HAP-1 (cell line): ENCODE measurements at regions not wholly inside any gene's neighbourhood (a gene's known extent, or its start where the extent isn't known, plus 50 kb on each side); places are given as distances from the start of the nearest gene placed in this dataset.
"Not testable (repeated sequence)": the region's sequence is repeated elsewhere in the genome, so short reads cannot be mapped to it uniquely, and the experiment has no call there.

ENCODE experiments used
- DNase-seq, 2 experiments: peaks; one replicate each; pipeline ENCODE4 v3.0.0-alpha.2; 2016 to 2020; ENCODE audit warnings: low spot score in 2 of 2
- H3K27me3 ChIP-seq: fragments of 250-450 bp; sonication (Bioruptor Pico); 2 replicates; pipeline ENCODE4 v1.5.1; 2020; ENCODE audit warnings: low read depth, mild to moderate bottlenecking, moderate library complexity
- H3K36me3 ChIP-seq: fragments of 250-450 bp; sonication (Bioruptor Pico); replicated peaks from 2 replicates; pipeline ENCODE4 v1.5.1; 2020; ENCODE audit warnings: mild to moderate bottlenecking
- H3K4me1 ChIP-seq: fragments of 250-450 bp; sonication (Bioruptor Pico); 2 replicates; pipeline ENCODE4 v1.5.1; 2020; ENCODE audit warnings: mild to moderate bottlenecking
- H3K4me3 ChIP-seq: fragments of 250-450 bp; sonication (Bioruptor Pico); 2 replicates; pipeline ENCODE4 v1.5.1; 2020; ENCODE audit warnings: mild to moderate bottlenecking, moderate library complexity
- H3K9me3 ChIP-seq: fragments of 250-450 bp; sonication (Bioruptor Pico); 2 replicates; pipeline ENCODE4 v1.5.1; 2020; ENCODE audit warnings: mild to moderate bottlenecking, moderate library complexity
- in situ Hi-C: fragments of 300-500 bp; cut with MboI; formaldehyde crosslinking; loops from 3 replicates; pipeline ENCODE4 v1.14.3; 2020; ENCODE audit warnings: low sequenced_read_pairs, inconsistent platforms, mixed read lengths

- in situ Hi-C loops: no loop called here
These were observed 58.0 kb upstream of the SLC25A48 start for GRCh38 chr5:135776457-135776856.

GRCh38 chr5:135761746-135762145 lies 72.7 kb upstream of the SLC25A48 start:
- H3K36me3 ChIP-seq: no peaks in the 10 kb centered on the region
- no peaks in the 10 kb centered on the region for H3K4me1 ChIP-seq
- H3K27me3 ChIP-seq: peaks cover 6% of the 10 kb centered on the region; the same call in 1 of the 2 replicates
- H3K4me3 ChIP-seq: no peak overlapping the region
- in situ Hi-C loops: no loop called here
- no peak for DNase-seq
- no peaks in the 10 kb centered on the region for H3K9me3 ChIP-seq

More at GRCh38 chr5:135776457-135776856, 58.0 kb upstream of the SLC25A48 start:
- H3K4me3 ChIP-seq: no peak overlapping the region
- H3K27me3 ChIP-seq: peaks cover 2% of the 10 kb centered on the region
- H3K9me3 ChIP-seq: no peaks in the 10 kb centered on the region
- no peaks in the 10 kb centered on the region for H3K36me3 ChIP-seq
- H3K4me1 ChIP-seq: no peaks in the 10 kb centered on the region
- no peak for DNase-seq

DNA sequence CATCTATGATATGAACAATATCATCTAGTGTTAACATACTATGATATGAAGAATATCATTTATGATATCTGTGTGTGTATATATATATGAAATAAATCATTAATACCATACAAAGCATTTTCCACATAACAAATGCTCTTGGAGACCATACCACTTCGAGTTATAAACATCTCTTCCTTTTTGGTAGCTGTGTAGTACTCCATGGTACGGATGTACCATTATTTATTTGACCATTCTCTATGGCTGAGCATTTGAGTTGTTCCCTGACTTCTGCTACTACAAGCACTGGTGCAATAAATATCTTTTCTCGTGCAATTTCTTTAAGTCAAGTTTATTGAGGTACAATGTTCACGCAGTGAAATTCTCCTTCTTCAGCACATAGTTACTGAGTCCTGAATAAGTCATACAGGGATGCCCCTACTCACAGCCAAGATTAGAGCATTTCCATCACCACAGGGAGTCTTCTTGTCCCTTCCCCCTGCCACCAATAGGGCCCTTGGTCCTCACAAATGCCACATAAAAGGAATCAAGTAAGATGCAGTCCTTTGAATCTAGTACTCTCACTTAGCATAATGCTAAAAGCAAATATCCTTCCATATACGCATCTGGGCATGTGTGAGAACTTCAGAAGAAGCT lies 75.2 kb upstream of the SLC25A48 start:
- in situ Hi-C loops: no loop called here
- H3K27me3 ChIP-seq: peaks cover 3% of the 10 kb centered on the region; the same call in 1 of the 2 replicates
- no peaks in the 10 kb centered on the region for H3K9me3 ChIP-seq
- no peak for DNase-seq
- no peak overlapping the region for H3K4me3 ChIP-seq
- no peaks in the 10 kb centered on the region for H3K4me1 ChIP-seq
- no peaks in the 10 kb centered on the region for H3K36me3 ChIP-seq

- in situ Hi-C loops: no loop called here
These were observed 80.5 kb upstream of the SLC25A48 start for GRCh38 chr5:135753990-135754389.

DNA sequence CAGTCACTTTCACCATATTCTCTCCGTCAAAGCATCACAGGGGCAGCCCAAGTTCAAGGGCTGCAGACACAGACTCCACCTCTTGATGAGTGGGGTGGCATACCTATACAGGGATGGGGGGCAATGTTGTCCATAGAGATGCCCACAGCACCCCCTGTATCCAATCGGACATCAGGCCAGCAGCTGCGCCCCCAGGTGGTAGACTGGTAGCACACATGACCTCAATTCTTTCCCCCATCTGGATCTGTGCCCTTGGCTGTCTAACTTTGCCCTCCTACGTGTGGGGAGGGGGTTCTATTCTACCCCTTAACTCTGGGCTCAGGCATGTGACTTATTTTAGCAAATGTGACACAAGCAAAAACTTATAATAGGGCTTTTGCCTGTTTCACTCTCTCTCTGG lies 84.0 kb upstream of the SLC25A48 start:
- Histone ChIP-seq H3K9me3 (no peaks in the 10 kb centered on the region), H3K27me3 (no peaks in the 10 kb centered on the region), H3K4me1 (no peaks in the 10 kb centered on the region), H3K36me3 (no peaks in the 10 kb centered on the region), H3K4me3 (no peak overlapping the region)
- peak in 1 of 2 experiments; percentile 37 for DNase-seq
- in situ Hi-C loops: no loop called here

More at GRCh38 chr5:135753990-135754389, 80.5 kb upstream of the SLC25A48 start:
- Histone ChIP-seq H3K27me3 (no peaks in the 10 kb centered on the region), H3K4me1 (no peaks in the 10 kb centered on the region), H3K9me3 (no peaks in the 10 kb centered on the region), H3K4me3 (no peak overlapping the region), H3K36me3 (no peaks in the 10 kb centered on the region)
- no peak for DNase-seq

- no peak for DNase-seq
- in situ Hi-C loops: loop anchor here (10.0 kb wide), 1 partner anchor 283 kb away; no protein-coding TSS in a partner anchor
- Histone ChIP-seq H3K4me3 (no peak overlapping the region), H3K4me1 (no peaks in the 10 kb centered on the region), H3K9me3 (peaks cover 7% of the 10 kb centered on the region; the same call in 1 of the 2 replicates), H3K27me3 (no peaks in the 10 kb centered on the region), H3K36me3 (no peaks in the 10 kb centered on the region)
These were observed 86.6 kb upstream of the SLC25A48 start for GRCh38 chr5:135747824-135748223.

DNA sequence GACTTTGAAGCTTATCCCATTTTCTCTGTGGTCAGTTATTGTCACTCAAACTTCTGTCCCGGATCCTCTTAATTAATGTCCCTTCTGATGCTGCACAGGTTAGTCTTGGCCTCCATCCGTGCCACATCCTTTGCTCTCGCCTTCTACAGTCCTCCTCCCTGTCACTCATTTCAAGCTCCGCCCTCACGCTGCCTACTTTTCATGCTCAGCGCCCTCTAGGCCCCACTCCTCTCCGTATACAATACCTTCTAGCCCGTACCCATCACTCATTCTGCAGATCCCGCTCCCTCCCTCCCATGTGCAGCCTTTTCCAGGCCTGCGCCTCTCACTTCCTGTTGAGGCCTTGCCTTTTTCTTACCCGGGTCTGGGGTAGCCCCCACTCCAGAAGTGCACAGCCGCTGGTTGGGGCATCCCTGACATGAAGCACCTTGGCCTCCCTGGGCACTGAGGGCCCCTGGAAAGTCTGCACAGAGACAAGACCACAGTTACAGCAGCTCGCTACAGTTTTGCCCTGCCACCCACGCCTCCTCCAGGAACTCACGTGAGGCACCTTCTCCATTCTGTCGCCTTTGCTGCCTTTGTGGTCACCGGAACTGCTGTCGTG lies 88.5 kb upstream of the SLC25A48 start:
- Histone ChIP-seq H3K4me1 (no peaks in the 10 kb centered on the region), H3K9me3 (peaks cover 7% of the 10 kb centered on the region; the same call in 1 of the 2 replicates), H3K27me3 (no peaks in the 10 kb centered on the region), H3K36me3 (no peaks in the 10 kb centered on the region), H3K4me3 (no peak overlapping the region)
- DNase-seq: peak in 1 of 2 experiments; percentile 13
- in situ Hi-C loops: loop anchor here (10.0 kb wide), 1 partner anchor 281 kb away; no protein-coding TSS in a partner anchor

GRCh38 chr5:135743705-135744411 lies 90.6 kb upstream of the SLC25A48 start:
- in situ Hi-C loops: loop anchor here (10.0 kb wide), 1 partner anchor 279 kb away; no protein-coding TSS in a partner anchor
- DNase-seq: no peak

GRCh38 chr5:135743181-135743580 lies 91.3 kb upstream of the SLC25A48 start:
- DNase-seq: no peak
- Histone ChIP-seq H3K4me1 (no peaks in the 10 kb centered on the region), H3K4me3 (no peak overlapping the region), H3K27me3 (no peaks in the 10 kb centered on the region), H3K36me3 (no peaks in the 10 kb centered on the region), H3K9me3 (peaks cover 7% of the 10 kb centered on the region; the same call in 1 of the 2 replicates)
- in situ Hi-C loops: loop anchor here (10.0 kb wide), 1 partner anchor 278 kb away; no protein-coding TSS in a partner anchor

More at GRCh38 chr5:135743705-135744411, 90.6 kb upstream of the SLC25A48 start:
- H3K36me3 ChIP-seq: no peaks in the 10 kb centered on the region
- no peak overlapping the region for H3K4me3 ChIP-seq
- H3K27me3 ChIP-seq: no peaks in the 10 kb centered on the region
- peaks cover 7% of the 10 kb centered on the region; the same call in 1 of the 2 replicates for H3K9me3 ChIP-seq
- H3K4me1 ChIP-seq: no peaks in the 10 kb centered on the region

DNA sequence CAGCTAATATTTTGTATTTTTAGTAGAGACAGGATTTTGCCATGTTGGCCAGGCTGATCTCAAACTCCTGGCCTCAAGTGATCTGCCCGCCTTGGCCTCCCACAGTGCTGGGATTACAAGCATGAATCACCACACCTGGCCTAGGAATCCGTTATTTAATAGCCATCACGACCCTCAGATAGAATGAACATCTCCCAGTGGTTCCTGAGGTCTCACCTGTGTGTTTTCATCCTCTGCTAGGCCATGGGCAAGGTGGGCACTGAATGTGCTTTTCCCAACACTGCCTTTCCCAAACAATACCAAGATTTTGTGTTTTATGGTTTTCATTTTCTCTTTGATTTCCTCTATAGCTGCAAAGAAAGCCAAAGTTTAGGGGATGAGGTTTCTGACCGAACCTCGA lies 92.2 kb upstream of the SLC25A48 start:
- H3K4me1 ChIP-seq, H3K36me3 ChIP-seq, DNase-seq, H3K4me3 ChIP-seq, H3K9me3 ChIP-seq, H3K27me3 ChIP-seq: not testable (repeated sequence)
- in situ Hi-C loops: loop anchor here (10.0 kb wide), 1 partner anchor 277 kb away; no protein-coding TSS in a partner anchor

GRCh38 chr5:135741040-135741439 lies 93.4 kb upstream of the SLC25A48 start:
- no peaks in the 10 kb centered on the region for H3K4me1 ChIP-seq
- H3K4me3 ChIP-seq: no peak overlapping the region
- no peaks in the 10 kb centered on the region for H3K27me3 ChIP-seq
- no peak for DNase-seq
- no peaks in the 10 kb centered on the region for H3K36me3 ChIP-seq
- in situ Hi-C loops: loop anchor here (10.0 kb wide), 1 partner anchor 276 kb away; no protein-coding TSS in a partner anchor
- H3K9me3 ChIP-seq: peaks cover 7% of the 10 kb centered on the region; the same call in 1 of the 2 replicates

DNA sequence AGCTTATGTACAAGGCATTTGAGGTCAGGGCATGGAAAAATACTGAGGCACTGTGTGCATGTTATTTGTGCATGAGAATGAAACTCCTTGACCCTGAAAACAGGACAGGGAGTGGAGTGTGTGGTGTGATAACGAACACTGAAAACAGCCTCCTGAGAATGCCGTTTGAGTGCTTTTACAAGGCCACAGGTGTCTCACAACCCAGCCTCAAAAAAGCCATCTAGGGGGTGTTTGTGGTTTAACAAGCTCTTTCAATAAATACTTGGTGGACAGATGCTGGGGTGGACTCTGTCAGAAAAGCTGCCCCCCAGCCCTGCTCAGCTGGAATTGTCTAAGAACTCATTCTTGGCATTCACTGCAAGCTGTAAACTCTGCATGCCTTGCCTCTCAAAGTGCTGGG lies 94.0 kb upstream of the SLC25A48 start:
- DNase-seq: no peak
- no peak overlapping the region for H3K4me3 ChIP-seq
- H3K9me3 ChIP-seq: peaks cover 7% of the 10 kb centered on the region; the same call in 1 of the 2 replicates
- H3K36me3 ChIP-seq: no peaks in the 10 kb centered on the region
- H3K27me3 ChIP-seq: no peaks in the 10 kb centered on the region
- in situ Hi-C loops: loop anchor here (10.0 kb wide), 1 partner anchor 276 kb away; no protein-coding TSS in a partner anchor
- H3K4me1 ChIP-seq: no peaks in the 10 kb centered on the region

- H3K9me3 ChIP-seq: no peaks in the 10 kb centered on the region; the same call in 1 of the 2 replicates
- no peaks in the 10 kb centered on the region for H3K36me3 ChIP-seq
- in situ Hi-C loops: no loop called here
- H3K27me3 ChIP-seq: no peaks in the 10 kb centered on the region
- H3K4me1 ChIP-seq: no peaks in the 10 kb centered on the region
- no peak overlapping the region for H3K4me3 ChIP-seq
- no peak for DNase-seq
These were observed 95.0 kb upstream of the SLC25A48 start for GRCh38 chr5:135739383-135739981.
